GM20000 (cell line): ENCODE measurements at regions not wholly inside any gene's neighbourhood (a gene's known extent, or its start where the extent isn't known, plus 50 kb on each side); places are given as distances from the start of the nearest gene placed in this dataset.

Experiments
- DNase-seq: peaks from one replicate; pipeline ENCODE4 v3.0.0; 2012; ENCODE audit warnings: low spot score
- TF ChIP-seq, protein P1 (sequence below): IDR thresholded peaks from 2 replicates; pipeline ENCODE4 v1.5.1; 2012; ENCODE audit warnings: mild to moderate bottlenecking, control low read depth; ENCODE audit errors: extremely low read depth, missing control alignments

DNA sequence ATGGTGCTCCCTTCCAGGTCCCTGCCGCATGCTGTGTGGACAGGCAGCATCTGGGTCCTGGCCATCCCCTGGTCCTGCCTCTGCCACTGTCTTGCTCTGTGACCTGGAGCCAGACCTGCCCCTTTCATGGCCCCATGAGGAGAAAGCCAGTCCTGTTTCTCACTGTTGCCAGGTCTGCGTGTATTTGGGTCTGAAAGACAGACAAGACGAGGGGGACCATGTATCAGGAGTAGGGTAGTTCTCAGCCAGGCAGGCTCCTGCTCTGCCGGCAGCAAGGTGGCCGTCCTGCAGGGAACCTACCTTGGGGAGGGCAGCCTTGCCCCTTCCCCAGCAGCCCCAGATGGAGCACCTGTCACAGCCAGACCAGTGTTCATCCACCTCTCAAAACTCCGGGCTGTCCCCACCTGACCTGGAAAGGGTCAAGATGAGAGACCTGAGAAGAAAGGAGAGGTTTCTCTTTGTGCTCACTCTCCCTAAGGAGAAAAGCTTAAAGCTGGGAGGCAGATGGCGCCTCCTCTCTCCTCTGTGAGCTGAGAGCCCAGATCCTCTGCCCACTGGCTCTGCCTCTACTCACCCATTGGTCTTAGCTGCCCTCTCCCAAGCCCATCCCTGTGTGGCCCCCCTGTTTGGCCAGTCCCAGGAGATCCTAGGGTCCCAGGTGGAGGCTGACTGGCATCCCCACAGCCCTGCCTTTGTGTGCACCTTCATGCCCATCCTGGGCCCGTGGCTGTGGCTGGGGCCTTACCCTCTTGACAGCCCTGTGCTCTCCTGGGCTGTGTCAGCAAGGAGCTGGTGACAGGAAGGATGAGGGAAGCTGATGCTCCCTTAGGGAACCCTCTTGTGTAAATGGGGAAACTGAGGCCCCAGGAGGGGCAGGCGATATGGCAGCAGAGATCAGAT lies 116.1 kb upstream of the PCBD1 start:
- TF ChIP-seq, protein P1, sequence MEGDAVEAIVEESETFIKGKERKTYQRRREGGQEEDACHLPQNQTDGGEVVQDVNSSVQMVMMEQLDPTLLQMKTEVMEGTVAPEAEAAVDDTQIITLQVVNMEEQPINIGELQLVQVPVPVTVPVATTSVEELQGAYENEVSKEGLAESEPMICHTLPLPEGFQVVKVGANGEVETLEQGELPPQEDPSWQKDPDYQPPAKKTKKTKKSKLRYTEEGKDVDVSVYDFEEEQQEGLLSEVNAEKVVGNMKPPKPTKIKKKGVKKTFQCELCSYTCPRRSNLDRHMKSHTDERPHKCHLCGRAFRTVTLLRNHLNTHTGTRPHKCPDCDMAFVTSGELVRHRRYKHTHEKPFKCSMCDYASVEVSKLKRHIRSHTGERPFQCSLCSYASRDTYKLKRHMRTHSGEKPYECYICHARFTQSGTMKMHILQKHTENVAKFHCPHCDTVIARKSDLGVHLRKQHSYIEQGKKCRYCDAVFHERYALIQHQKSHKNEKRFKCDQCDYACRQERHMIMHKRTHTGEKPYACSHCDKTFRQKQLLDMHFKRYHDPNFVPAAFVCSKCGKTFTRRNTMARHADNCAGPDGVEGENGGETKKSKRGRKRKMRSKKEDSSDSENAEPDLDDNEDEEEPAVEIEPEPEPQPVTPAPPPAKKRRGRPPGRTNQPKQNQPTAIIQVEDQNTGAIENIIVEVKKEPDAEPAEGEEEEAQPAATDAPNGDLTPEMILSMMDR, result no peak
- DNase-seq, result no peak

DNA sequence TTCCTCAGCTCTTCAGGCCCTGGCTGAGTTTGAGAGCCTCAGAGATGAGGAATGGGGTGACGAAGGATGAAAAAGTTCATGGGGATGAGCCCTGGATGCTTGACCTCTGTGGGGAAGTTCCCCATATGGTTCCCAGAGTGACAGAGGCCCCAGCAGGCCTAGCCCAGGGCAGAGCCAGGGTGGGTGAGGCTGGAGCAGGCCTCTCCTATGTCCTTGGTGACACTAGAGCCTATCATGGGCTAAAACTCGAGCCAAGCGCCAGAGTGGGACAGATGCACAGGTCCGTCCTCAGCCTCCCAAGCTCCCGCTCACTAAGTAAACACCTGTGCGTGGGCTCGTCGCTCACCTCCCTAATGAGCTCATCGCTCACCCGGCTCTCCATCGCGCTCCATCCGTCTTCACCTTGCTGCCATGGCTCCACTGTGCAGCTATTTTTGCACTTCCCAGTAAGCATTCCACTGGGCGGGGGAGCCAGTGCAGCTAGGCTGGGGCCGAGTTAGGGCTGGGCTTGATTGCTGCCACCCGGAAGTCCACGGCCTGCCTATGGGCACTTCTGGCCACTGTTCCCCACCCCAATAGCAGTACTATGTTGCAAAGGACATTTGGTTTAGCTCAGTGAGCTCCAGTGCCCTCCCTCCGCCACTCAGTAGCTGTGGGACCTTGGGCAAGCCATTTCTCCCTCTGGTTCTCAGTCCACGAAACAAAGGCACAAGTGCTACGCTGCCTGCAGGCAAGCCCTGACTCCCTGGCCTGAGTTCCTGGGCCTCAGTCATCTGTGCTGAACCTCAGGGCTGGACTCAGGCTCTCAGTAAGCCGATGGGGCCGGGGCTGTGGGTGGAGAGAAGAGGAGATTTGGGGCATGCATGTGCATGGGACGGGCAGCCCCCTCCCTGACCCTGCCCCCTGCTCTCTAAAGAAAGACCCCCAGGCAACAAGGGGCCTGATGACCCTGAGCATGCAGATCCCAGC lies 117.3 kb upstream of the PCBD1 start:
- DNase-seq, result no peak
- TF ChIP-seq, protein P1, result no peak

DNA sequence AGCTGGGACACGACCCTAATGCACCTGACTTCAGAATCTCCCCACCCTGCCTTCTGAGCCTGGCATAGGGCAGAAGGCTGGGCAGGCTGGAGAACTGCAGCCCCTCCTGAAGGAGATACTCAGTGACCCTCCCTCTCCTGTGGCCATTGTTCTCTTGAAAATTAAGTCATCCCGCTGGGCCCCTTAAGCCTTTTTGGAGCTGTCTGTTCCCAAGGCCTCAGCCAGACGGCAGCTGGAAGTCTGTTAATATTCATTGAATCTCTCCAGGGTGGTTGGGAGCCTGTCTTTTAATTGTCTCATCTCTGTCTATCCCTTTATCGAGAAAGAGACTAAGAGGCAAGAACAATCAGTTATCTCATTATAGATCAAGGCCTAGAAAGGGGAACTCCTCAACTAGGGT lies 118.1 kb upstream of the PCBD1 start:
- no peak for DNase-seq
- TF ChIP-seq, protein P1, result no peak

DNA sequence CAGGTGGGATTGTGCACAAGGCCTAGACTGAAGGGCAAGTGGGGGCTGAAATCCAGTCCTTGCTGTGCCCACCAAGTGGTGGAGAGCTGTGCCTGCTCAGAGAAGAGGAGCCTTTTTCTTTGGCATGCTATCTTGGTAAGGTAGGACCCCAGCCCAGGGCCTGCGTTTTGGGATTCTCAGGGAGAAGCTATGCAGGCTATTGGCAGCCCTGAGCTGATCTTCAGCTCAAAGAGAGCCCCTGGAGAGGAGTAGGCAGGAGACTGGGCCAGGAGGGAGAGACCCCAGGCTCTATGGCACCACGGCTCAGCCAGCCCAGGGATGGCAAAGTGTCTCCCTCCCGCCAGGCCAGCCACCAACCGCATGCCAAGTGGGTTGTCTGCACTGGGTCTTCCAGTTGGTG lies 119.2 kb upstream of the PCBD1 start:
- DNase-seq, result no peak
- TF ChIP-seq, protein P1, result no peak

DNA sequence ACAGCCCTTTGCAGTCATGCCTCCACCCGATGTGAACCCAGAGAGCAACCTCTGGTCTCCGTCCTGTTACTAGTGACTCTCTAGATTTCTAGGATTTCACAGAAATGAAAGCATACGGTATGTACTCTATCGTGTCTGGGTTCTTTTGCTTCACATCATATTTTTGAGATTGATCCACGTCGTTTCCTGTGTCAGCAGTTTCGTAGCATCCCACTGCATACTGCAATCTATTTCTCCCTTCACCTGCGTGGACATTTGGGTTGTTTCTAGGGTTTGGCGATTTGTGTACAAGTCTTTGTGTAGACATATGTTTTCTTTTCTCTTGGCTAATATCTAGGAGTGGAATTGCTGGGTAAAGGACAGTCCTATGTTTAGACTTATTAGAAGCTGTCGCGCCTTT lies 119.8 kb upstream of the PCBD1 start:
- TF ChIP-seq, protein P1, result no peak
- no peak for DNase-seq

DNA sequence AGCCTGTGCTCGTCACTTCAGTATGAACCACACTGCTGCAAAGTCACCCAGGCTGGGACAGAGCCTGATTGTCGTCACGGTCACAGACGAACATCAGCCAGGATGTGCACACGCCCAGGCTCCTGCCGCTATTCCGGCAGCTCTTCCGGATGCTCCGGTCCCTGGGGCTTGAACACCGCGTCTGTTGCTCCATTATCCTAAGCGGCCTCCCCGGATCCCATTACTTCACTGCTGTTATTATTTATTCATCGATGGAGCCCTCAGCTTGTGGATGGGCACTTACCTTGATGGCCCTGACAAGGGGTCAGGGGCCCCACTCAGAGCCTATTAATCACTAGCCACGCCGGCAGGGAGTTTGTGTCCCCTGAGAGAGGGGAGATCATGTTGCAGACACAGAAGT lies 120.8 kb upstream of the PCBD1 start:
- DNase-seq, result no peak
- TF ChIP-seq, protein P1, result no peak

DNA sequence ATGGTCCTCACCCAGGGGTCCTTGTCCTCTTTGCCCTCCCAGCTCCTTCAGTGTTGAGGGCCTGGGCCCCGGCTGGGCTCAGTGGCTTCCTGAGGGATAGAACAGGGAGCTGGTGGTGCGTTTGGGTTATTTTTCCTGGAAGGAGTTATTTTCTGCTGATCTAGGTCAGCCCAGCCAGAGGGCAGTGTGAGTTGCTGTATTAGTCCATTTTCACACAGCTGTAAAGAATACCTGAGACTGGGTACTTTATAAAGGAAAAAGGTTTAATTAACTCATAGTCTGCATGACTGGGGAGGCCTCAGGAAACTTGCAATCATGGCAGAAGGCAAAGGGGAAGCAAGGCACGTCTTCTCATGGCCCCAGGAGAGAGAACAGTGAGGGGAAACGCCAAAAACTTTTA lies 122.4 kb upstream of the PCBD1 start:
- TF ChIP-seq, protein P1, result no peak

More for the DNA sequence above, 122.4 kb upstream of the PCBD1 start:
- DNase-seq, result no peak
